ENCODE measurements at regions not wholly inside any gene's neighbourhood (a gene's known extent, or its start where the extent isn't known, plus 50 kb on each side); places are given as distances from the start of the nearest gene placed in this dataset.
"Not testable (repeated sequence)": the region's sequence is repeated elsewhere in the genome, so short reads cannot be mapped to it uniquely, and the experiment has no call there.

DNA sequence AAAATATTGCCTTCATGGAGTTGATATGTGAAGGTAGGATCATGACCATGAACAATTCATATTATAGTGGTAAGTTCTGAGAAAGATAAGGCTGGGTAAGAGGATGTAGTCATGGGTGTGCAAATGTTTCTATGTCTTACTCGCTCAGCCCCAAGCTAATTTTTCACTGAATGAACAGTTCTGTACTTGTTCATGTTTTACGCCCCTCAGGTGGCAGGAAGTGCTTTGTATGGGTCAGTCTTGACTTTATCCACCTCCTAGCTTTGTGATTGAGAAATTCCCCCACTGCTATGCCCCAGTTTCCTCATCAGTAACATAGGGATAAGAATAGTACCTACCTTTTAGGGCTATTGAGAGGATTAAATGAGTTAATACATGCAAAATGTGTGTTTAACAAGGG is 148.2 kb upstream of the KCNG1 start:
- peaks cover 11% of the 10 kb centered on the region for H3K9me3 ChIP-seq (ENCODE audit: control insufficient read depth, low read length)
- DNase-seq (ENCODE audit: low read depth) = no peak
- no peak overlapping the region for H3K4me3 ChIP-seq (ENCODE audit: low read length)
- H3K36me3 ChIP-seq (ENCODE audit: control insufficient read depth, insufficient read depth, low read length, severe bottlenecking) = no peaks in the 10 kb centered on the region
- H3K27me3 ChIP-seq (replicated peaks; ENCODE audit: control insufficient read depth, insufficient read depth, low read length) = peaks cover 36% of the 10 kb centered on the region
- H3K4me1 ChIP-seq (ENCODE audit: control insufficient read depth, insufficient read depth, low read length) = no peaks in the 10 kb centered on the region
- H3K9ac ChIP-seq (ENCODE audit: low read length) = no peak overlapping the region

DNA sequence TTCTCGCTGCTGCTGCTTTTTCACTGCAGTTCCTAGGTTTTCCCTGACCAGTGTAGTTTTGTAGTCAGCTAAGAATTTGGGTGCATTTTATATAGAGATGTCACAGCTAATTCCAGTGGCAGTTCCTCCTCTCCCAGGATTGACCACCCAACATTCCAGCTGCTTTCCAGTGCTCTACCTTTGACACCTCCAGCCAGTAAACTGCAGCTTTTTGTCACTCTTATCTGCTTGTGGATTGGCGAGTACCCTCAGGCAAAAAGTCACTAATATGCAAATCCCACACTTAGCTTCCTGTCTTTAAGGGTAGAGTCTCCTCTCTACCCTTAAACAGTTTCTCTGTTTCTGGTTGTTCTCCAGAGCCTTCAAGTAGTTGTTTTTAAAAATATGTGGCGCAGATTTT is 146.9 kb upstream of the KCNG1 start:
- Histone ChIP-seq H3K9me3 (ENCODE audit: control insufficient read depth, low read length) (peaks cover 11% of the 10 kb centered on the region), H3K36me3 (ENCODE audit: control insufficient read depth, insufficient read depth, low read length, severe bottlenecking) (no peaks in the 10 kb centered on the region), H3K4me3 (ENCODE audit: low read length) (no peak overlapping the region), H3K4me1 (ENCODE audit: control insufficient read depth, insufficient read depth, low read length) (no peaks in the 10 kb centered on the region), H3K9ac (ENCODE audit: low read length) (no peak overlapping the region), H3K27me3 (replicated peaks; ENCODE audit: control insufficient read depth, insufficient read depth, low read length) (peaks cover 43% of the 10 kb centered on the region)
- no peak for DNase-seq (ENCODE audit: low read depth)

DNA sequence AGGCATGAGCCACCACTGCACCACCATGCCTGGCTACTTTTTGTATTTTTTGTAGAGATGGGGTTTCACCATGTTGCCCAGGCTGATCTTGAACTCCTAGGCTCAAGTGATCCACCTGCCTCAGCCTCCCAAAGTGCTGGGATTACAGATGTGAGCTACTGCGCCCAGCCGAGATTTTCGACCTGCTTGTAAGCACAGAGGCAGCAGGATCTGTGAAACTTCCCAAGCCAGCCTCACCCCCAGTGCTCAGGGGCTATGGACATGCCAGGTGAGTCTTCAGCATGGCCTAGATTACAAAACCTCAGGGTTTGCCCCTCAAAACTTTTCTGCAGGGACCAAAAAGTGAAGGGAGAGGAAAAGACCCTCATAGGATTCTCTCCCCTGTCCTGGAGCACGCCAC is 145.0 kb upstream of the KCNG1 start:
- not testable (repeated sequence) for H3K4me1 ChIP-seq (ENCODE audit: control insufficient read depth, insufficient read depth, low read length); H3K36me3 ChIP-seq (ENCODE audit: control insufficient read depth, insufficient read depth, low read length, severe bottlenecking); DNase-seq (ENCODE audit: low read depth); H3K9ac ChIP-seq (ENCODE audit: low read length); H3K9me3 ChIP-seq (ENCODE audit: control insufficient read depth, low read length); H3K4me3 ChIP-seq (ENCODE audit: low read length)
- H3K27me3 ChIP-seq (replicated peaks; ENCODE audit: control insufficient read depth, insufficient read depth, low read length) = peaks cover 43% of the 10 kb centered on the region

DNA sequence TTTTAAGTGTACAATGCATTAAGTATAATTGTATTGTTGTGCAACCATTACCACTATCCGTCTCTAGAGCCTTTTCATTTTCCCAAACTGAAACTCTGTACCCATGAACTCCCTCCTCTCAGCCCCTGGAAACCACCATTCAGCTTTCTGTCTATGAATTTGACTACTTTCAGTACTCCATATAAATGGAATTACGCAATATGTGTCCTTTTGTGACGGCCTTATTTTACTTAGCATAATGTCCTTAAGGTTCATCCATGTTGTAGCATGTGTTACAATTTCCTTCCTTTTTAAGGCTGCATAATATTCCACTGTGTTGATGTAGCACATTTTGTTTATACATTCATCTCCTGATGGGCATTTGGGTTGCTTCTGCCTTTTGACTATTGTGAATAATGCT is 143.6 kb upstream of the KCNG1 start:
- no peaks in the 10 kb centered on the region for H3K4me1 ChIP-seq (ENCODE audit: control insufficient read depth, insufficient read depth, low read length)
- no peak overlapping the region for H3K4me3 ChIP-seq (ENCODE audit: low read length)
- no peaks in the 10 kb centered on the region for H3K36me3 ChIP-seq (ENCODE audit: control insufficient read depth, insufficient read depth, low read length, severe bottlenecking)
- no peak for DNase-seq (ENCODE audit: low read depth)
- peaks cover 43% of the 10 kb centered on the region for H3K27me3 ChIP-seq (replicated peaks; ENCODE audit: control insufficient read depth, insufficient read depth, low read length)
- no peak overlapping the region for H3K9ac ChIP-seq (ENCODE audit: low read length)
- H3K9me3 ChIP-seq (ENCODE audit: control insufficient read depth, low read length) = peaks cover 8% of the 10 kb centered on the region

DNA sequence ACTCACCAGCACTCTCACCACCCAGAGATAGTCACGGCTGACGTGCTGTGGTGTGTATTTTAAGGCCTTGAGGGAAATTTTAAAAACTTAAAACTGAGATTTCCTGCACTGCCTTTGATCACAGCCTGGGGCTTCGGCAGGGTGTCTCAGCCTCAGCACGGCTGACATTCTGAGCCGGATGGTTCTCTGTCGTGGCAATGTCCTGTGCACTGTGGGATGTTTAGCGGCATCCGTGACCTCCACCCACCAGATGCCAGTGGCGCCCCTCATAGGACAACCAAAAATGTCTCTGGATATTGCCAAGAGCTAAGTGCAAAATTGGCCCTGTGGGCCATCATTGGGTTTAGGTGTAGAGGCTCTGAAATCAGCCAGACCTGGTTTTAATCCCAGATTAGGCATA is 142.2 kb upstream of the KCNG1 start:
- Histone ChIP-seq H3K27me3 (replicated peaks; ENCODE audit: control insufficient read depth, insufficient read depth, low read length) (peaks cover 55% of the 10 kb centered on the region), H3K9ac (ENCODE audit: low read length) (no peak overlapping the region), H3K4me1 (ENCODE audit: control insufficient read depth, insufficient read depth, low read length) (no peaks in the 10 kb centered on the region), H3K9me3 (ENCODE audit: control insufficient read depth, low read length) (peaks cover 17% of the 10 kb centered on the region), H3K36me3 (ENCODE audit: control insufficient read depth, insufficient read depth, low read length, severe bottlenecking) (no peaks in the 10 kb centered on the region), H3K4me3 (ENCODE audit: low read length) (no peak overlapping the region)
- no peak for DNase-seq (ENCODE audit: low read depth)

DNA sequence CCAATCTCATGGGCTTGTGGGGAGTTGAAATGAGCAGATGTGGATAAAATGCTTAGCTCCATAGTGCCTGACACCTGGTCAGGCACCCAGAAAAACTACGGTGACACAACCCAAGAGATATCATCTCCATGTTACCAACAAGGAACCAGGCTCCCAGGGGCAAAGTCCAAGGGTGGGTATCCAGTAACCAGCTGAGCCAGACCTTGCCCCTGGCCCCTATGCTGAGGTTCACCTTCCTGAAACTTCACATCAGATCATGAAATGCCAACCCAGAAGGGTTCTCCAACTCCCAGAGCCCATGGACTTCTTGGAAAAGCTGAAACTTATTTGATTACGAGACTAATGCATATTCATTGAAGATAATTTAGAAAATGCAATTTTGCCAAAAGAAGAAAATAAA is 141.8 kb upstream of the KCNG1 start:
- H3K9ac ChIP-seq (ENCODE audit: low read length) = no peak overlapping the region
- peaks cover 15% of the 10 kb centered on the region for H3K9me3 ChIP-seq (ENCODE audit: control insufficient read depth, low read length)
- H3K4me3 ChIP-seq (ENCODE audit: low read length) = no peak overlapping the region
- DNase-seq (ENCODE audit: low read depth) = no peak
- H3K4me1 ChIP-seq (ENCODE audit: control insufficient read depth, insufficient read depth, low read length) = no peaks in the 10 kb centered on the region
- no peaks in the 10 kb centered on the region for H3K36me3 ChIP-seq (ENCODE audit: control insufficient read depth, insufficient read depth, low read length, severe bottlenecking)
- H3K27me3 ChIP-seq (replicated peaks; ENCODE audit: control insufficient read depth, insufficient read depth, low read length) = peaks cover 59% of the 10 kb centered on the region

DNA sequence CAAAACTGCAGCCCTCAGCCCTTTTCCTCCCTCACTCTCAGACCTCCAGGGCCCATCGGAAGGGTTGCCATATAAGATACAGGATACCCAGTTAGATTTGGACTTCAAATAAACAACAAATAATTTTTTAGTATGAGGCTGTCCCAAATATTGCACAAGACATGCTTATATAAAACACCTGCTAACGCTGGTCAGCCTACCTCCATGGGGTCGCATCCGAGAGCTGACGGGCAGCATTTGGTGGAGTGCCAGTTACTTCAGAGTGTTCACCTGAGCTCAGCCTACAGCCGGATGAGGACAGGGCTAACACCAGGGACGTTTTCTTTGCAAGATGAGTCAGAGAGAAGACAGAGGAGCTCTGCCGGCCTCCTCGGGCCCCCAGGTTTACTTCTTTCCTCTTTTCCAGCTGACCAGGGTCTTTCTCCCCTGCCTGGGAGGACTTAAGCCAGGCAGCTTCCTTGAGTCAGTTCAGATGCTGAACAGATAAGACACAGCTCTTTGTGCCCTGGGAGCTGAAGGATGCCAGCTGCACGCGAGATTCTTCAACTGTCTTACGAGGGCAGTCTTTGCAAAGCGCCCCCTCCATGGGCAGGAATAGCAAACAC is 141.2 kb upstream of the KCNG1 start:
- no peak overlapping the region for H3K4me3 ChIP-seq (ENCODE audit: low read length)
- no peaks in the 10 kb centered on the region for H3K36me3 ChIP-seq (ENCODE audit: control insufficient read depth, insufficient read depth, low read length, severe bottlenecking)
- H3K9me3 ChIP-seq (ENCODE audit: control insufficient read depth, low read length) = peaks cover 10% of the 10 kb centered on the region
- H3K4me1 ChIP-seq (ENCODE audit: control insufficient read depth, insufficient read depth, low read length) = no peaks in the 10 kb centered on the region
- no peak for DNase-seq (ENCODE audit: low read depth)
- H3K9ac ChIP-seq (ENCODE audit: low read length) = no peak overlapping the region
- H3K27me3 ChIP-seq (replicated peaks; ENCODE audit: control insufficient read depth, insufficient read depth, low read length) = peaks cover 65% of the 10 kb centered on the region

DNA sequence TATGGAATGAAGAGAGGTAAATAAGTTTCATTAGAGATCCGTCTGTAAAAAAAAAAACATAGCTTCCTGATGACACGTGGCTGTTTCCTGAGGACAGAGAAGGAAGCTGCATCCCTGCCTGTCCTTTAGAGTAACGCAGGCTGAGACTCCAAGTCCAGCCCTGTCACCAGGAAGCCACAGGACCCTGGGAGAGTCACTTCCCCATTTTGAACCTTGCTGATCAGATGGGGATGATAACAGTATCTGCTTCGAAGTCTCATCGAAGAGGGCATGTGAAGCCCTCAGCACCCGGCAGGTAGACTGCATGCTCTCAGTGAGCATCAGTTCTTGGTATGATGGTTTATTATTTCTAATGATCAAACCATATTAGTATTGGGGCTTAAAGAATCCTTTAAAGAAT is 139.1 kb upstream of the KCNG1 start:
- H3K27me3 ChIP-seq (replicated peaks; ENCODE audit: control insufficient read depth, insufficient read depth, low read length) = peaks cover 77% of the 10 kb centered on the region
- H3K9me3 ChIP-seq (ENCODE audit: control insufficient read depth, low read length) = peaks cover 10% of the 10 kb centered on the region
- H3K36me3 ChIP-seq (ENCODE audit: control insufficient read depth, insufficient read depth, low read length, severe bottlenecking) = no peaks in the 10 kb centered on the region
- H3K9ac ChIP-seq (ENCODE audit: low read length) = no peak overlapping the region
- H3K4me1 ChIP-seq (ENCODE audit: control insufficient read depth, insufficient read depth, low read length) = no peaks in the 10 kb centered on the region
- no peak for DNase-seq (ENCODE audit: low read depth)
- no peak overlapping the region for H3K4me3 ChIP-seq (ENCODE audit: low read length)

DNA sequence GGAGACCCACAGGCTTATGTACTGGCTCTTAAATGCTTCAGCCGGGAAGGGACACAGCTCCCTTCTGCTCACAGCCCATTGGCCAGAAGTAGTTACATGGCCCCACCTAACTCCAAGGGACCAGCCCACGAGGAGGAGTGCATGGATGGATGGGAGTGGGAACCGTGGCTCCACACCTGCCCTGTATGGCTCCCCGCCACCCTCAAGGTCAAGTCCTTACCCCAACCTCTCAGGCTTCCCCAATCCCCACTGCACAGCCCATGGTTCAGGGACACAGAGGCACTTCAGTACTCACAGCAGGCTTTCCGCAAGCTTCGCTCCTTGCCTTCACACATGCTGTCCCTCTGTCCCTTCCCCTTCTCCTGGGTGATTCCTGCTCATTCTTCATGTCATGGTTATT is 137.9 kb upstream of the KCNG1 start:
- Histone ChIP-seq H3K9me3 (ENCODE audit: control insufficient read depth, low read length) (peaks cover 10% of the 10 kb centered on the region), H3K27me3 (replicated peaks; ENCODE audit: control insufficient read depth, insufficient read depth, low read length) (peaks cover 73% of the 10 kb centered on the region)
- no peak for DNase-seq (ENCODE audit: low read depth)

DNA sequence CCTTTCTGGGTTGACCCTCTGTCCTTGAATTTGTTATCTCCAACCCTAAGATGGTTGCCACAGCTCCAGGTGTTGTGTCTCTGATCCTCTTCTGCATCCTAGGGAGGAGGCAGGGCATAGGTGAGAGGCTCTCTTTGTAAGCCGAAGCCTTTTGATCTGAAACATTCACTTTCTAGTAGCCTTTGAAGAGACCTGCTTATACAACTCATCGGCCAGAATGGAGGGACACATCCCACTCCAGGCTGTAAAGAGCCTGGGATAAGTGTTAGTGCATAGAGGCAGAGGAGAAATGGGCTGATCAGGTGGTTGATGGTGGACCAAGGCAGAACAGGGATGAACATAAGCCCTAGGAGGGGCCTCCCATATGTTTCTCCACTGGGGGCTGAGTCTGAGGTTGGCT is 137.1 kb upstream of the KCNG1 start:
- no peaks in the 10 kb centered on the region for H3K36me3 ChIP-seq (ENCODE audit: control insufficient read depth, insufficient read depth, low read length, severe bottlenecking)
- peaks cover 12% of the 10 kb centered on the region for H3K4me1 ChIP-seq (ENCODE audit: control insufficient read depth, insufficient read depth, low read length)
- H3K4me3 ChIP-seq (ENCODE audit: low read length) = no peak overlapping the region
- H3K9me3 ChIP-seq (ENCODE audit: control insufficient read depth, low read length) = peaks cover 10% of the 10 kb centered on the region
- no peak for DNase-seq (ENCODE audit: low read depth)
- peaks cover 69% of the 10 kb centered on the region for H3K27me3 ChIP-seq (replicated peaks; ENCODE audit: control insufficient read depth, insufficient read depth, low read length)
- no peak overlapping the region for H3K9ac ChIP-seq (ENCODE audit: low read length)

More for the DNA sequence above, 137.9 kb upstream of the KCNG1 start:
- H3K9ac ChIP-seq (ENCODE audit: low read length) = no peak overlapping the region
- H3K4me3 ChIP-seq (ENCODE audit: low read length) = no peak overlapping the region
- H3K4me1 ChIP-seq (ENCODE audit: control insufficient read depth, insufficient read depth, low read length) = peaks cover 8% of the 10 kb centered on the region
- no peaks in the 10 kb centered on the region for H3K36me3 ChIP-seq (ENCODE audit: control insufficient read depth, insufficient read depth, low read length, severe bottlenecking)

DNA sequence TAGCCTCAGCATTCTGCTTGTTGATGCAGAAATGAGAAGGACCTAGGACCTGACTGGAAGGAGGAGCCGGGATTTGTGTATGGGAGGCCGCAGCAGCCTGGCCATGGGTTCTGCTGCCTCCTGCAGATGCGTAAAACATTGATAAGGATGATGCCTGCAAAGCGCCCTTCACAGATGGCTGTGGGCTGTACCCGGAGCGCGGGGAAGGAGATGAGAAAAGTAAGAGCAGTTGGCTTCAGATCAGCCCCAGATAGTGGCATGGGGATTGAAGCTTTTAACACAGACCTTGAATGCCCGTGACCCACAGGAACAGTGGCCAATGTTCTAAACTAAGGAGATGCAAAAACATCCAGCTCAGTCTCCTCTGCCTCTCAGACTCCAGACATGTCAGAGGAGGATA is 136.4 kb upstream of the KCNG1 start:
- H3K4me1 ChIP-seq (ENCODE audit: control insufficient read depth, insufficient read depth, low read length) = peaks cover 12% of the 10 kb centered on the region
- H3K4me3 ChIP-seq (ENCODE audit: low read length) = no peak overlapping the region
- no peak for DNase-seq (ENCODE audit: low read depth)
- peaks cover 10% of the 10 kb centered on the region for H3K9me3 ChIP-seq (ENCODE audit: control insufficient read depth, low read length)
- H3K9ac ChIP-seq (ENCODE audit: low read length) = no peak overlapping the region
- H3K36me3 ChIP-seq (ENCODE audit: control insufficient read depth, insufficient read depth, low read length, severe bottlenecking) = no peaks in the 10 kb centered on the region
- peaks cover 69% of the 10 kb centered on the region for H3K27me3 ChIP-seq (replicated peaks; ENCODE audit: control insufficient read depth, insufficient read depth, low read length)

DNA sequence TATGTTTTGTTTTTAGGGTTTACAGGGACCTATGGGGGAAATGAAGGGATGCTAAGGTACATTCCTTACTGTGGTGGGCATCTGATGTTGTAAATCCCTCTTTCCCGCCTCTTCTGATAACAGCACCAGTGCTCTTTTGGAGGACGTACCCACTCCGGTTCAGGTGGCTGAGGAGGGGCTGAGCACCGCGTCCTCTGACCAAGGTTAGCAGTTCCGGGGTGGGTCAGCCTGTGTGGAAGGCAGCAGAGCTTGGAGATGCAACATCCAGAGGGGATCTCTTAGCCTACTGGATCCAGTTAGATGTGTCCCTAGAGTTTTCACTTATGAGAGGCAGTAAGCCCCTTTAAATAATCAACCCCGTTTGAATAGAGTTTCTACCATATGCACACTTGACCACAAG is 135.3 kb upstream of the KCNG1 start:
- no peak for DNase-seq (ENCODE audit: low read depth)
- Histone ChIP-seq H3K9me3 (ENCODE audit: control insufficient read depth, low read length) (peaks cover 10% of the 10 kb centered on the region), H3K4me3 (ENCODE audit: low read length) (no peak overlapping the region), H3K4me1 (ENCODE audit: control insufficient read depth, insufficient read depth, low read length) (peaks cover 12% of the 10 kb centered on the region), H3K9ac (ENCODE audit: low read length) (no peak overlapping the region), H3K27me3 (replicated peaks; ENCODE audit: control insufficient read depth, insufficient read depth, low read length) (peaks cover 76% of the 10 kb centered on the region), H3K36me3 (ENCODE audit: control insufficient read depth, insufficient read depth, low read length, severe bottlenecking) (no peaks in the 10 kb centered on the region)
